ENCODE measurements at regions not wholly inside any gene's neighbourhood (a gene's known extent, or its start where the extent isn't known, plus 50 kb on each side); places are given as distances from the start of the nearest gene placed in this dataset.

- TF ChIP-seq POLR2A (IDR thresholded peaks at IDR 0.05) = no peak
- TF ChIP-seq EP300 (IDR thresholded peaks at IDR 0.05) = no peak
- TF ChIP-seq CTCF (IDR thresholded peaks at IDR 0.05) = no peak
- TF ChIP-seq POLR2AphosphoS5 (IDR thresholded peaks at IDR 0.05) = no peak
- no peak for DNase-seq (ENCODE audit: low spot score in 2 of 2)
Measured at GRCh38 chr2:136298631-136299030, 180.7 kb upstream of the CXCR4 start.

GRCh38 chr2:136297994-136298393 is 180.0 kb upstream of the CXCR4 start:
- TF ChIP-seq POLR2AphosphoS5 (IDR thresholded peaks at IDR 0.05) = no peak
- no peak for TF ChIP-seq EP300 (IDR thresholded peaks at IDR 0.05)
- no peak for TF ChIP-seq CTCF (IDR thresholded peaks at IDR 0.05)
- TF ChIP-seq POLR2A (IDR thresholded peaks at IDR 0.05) = no peak
- Histone ChIP-seq H3K27me3 (no peaks in the 10 kb centered on the region), H3K27ac (no peak overlapping the region), H3K4me3 (no peak overlapping the region), H3K4me1 (no peaks in the 10 kb centered on the region), H3K9me3 (no peaks in the 10 kb centered on the region), H3K36me3 (no peaks in the 10 kb centered on the region)
- WGBS = 86% methylated on average over 4 of the region's 4 CpGs
- DNase-seq (ENCODE audit: low spot score in 2 of 2) = no peak

More at GRCh38 chr2:136298631-136299030, 180.7 kb upstream of the CXCR4 start:
- no peak overlapping the region for H3K27ac ChIP-seq
- no peaks in the 10 kb centered on the region for H3K4me1 ChIP-seq
- WGBS = 96% methylated on average over 5 of the region's 5 CpGs
- no peaks in the 10 kb centered on the region for H3K9me3 ChIP-seq
- H3K4me3 ChIP-seq = no peak overlapping the region
- no peaks in the 10 kb centered on the region for H3K36me3 ChIP-seq
- no peaks in the 10 kb centered on the region for H3K27me3 ChIP-seq

GRCh38 chr2:136297312-136297711 is 179.4 kb upstream of the CXCR4 start:
- Histone ChIP-seq H3K27me3 (no peaks in the 10 kb centered on the region), H3K4me1 (no peaks in the 10 kb centered on the region), H3K36me3 (no peaks in the 10 kb centered on the region), H3K27ac (no peak overlapping the region), H3K9me3 (no peaks in the 10 kb centered on the region), H3K4me3 (no peak overlapping the region)
- DNase-seq (ENCODE audit: low spot score in 2 of 2) = no peak
- no peak for TF ChIP-seq CTCF (IDR thresholded peaks at IDR 0.05)
- TF ChIP-seq POLR2AphosphoS5 (IDR thresholded peaks at IDR 0.05) = no peak
- no peak for TF ChIP-seq EP300 (IDR thresholded peaks at IDR 0.05)
- WGBS = 60% methylated on average over 3 of the region's 3 CpGs

GRCh38 chr2:136295168-136295567 is 177.2 kb upstream of the CXCR4 start:
- Histone ChIP-seq H3K36me3 (no peaks in the 10 kb centered on the region), H3K9me3 (no peaks in the 10 kb centered on the region), H3K27ac (no peak overlapping the region), H3K4me1 (no peaks in the 10 kb centered on the region), H3K4me3 (no peak overlapping the region), H3K27me3 (no peaks in the 10 kb centered on the region)
- 92% methylated on average over 1 of the region's 1 CpG for WGBS
- no peak for DNase-seq (ENCODE audit: low spot score in 2 of 2)
- no peak for TF ChIP-seq CTCF (IDR thresholded peaks at IDR 0.05)
- TF ChIP-seq POLR2AphosphoS5 (IDR thresholded peaks at IDR 0.05) = no peak
- TF ChIP-seq POLR2A (IDR thresholded peaks at IDR 0.05) = no peak
- TF ChIP-seq EP300 (IDR thresholded peaks at IDR 0.05) = no peak

GRCh38 chr2:136291871-136292270 is 173.9 kb upstream of the CXCR4 start:
- H3K36me3 ChIP-seq = no peaks in the 10 kb centered on the region
- no peak for DNase-seq (ENCODE audit: low spot score in 2 of 2)
- no peak for TF ChIP-seq EP300 (IDR thresholded peaks at IDR 0.05)
- TF ChIP-seq CTCF (IDR thresholded peaks at IDR 0.05) = no peak
- TF ChIP-seq POLR2AphosphoS5 (IDR thresholded peaks at IDR 0.05) = no peak
- TF ChIP-seq POLR2A (IDR thresholded peaks at IDR 0.05) = no peak
- 97% methylated on average over 4 of the region's 4 CpGs for WGBS
- H3K27ac ChIP-seq = no peak overlapping the region
- no peak overlapping the region for H3K4me3 ChIP-seq
- no peaks in the 10 kb centered on the region for H3K9me3 ChIP-seq
- no peaks in the 10 kb centered on the region for H3K4me1 ChIP-seq
- H3K27me3 ChIP-seq = no peaks in the 10 kb centered on the region
